GM19043 (cell line): ENCODE measurements at regions not wholly inside any gene's neighbourhood (a gene's known extent, or its start where the extent isn't known, plus 50 kb on each side); places are given as distances from the start of the nearest gene placed in this dataset.

Source experiments
- ATAC-seq: cut with Tn5 transposase; IDR thresholded peaks from one replicate; pipeline ENCODE4 v1.9.1; 2021; ENCODE audit warnings: low read depth; ENCODE audit not compliant: unreplicated experiment

GRCh38 chr15:46461416-46461815, 826.6 kb downstream of the SQOR start:
- ATAC-seq = no peak

GRCh38 chr15:46467041-46467440, 832.2 kb downstream of the SQOR start:
- no peak for ATAC-seq

GRCh38 chr15:46471096-46471495, 836.3 kb downstream of the SQOR start:
- no peak for ATAC-seq

DNA sequence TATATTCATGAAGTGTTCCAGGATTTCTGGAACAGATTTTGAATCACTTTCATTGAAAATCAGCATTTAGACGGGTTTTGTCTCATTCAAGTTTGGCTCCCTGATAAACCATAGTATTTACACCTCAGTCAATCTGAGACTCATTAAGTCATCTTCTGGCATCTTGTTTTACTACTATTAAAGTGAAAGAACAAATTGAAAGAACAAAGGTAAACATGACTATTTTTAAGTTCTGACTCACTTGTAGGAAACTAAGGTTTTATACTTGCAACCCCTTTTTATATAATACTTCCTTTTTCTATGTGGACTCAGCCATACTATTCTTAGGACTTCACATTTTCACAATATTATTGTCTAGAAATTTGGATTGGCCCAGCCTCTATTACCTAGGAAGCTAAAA, 854.4 kb downstream of the SQOR start:
- no peak for ATAC-seq

- ATAC-seq = no peak
Observed at GRCh38 chr15:46496491-46497115, 861.8 kb downstream of the SQOR start.

- no peak for ATAC-seq
Observed at GRCh38 chr15:46502667-46503066, 867.8 kb downstream of the SQOR start.

DNA sequence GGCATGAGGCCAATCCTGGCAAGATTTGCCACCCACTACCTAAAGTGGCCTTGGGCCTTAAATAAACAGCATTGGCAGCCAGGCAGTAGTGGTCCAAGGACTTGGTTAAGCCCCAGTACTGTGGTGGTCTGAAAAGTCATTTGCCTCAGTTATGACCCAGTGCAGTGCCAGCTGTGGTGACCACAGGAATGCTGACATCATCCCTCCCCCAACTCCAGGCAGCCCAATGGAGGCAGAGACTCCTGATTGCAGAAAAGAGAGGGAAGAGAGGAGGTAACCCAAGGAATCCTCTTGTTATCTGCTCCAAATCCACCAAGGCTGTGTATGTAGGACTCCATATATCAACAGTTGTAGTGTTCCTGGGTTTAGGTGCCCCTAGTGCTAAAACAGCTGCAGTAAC, 883.6 kb downstream of the SQOR start:
- ATAC-seq = no peak

- ATAC-seq = no peak
Observed at GRCh38 chr15:46523701-46524100, 888.9 kb downstream of the SQOR start.

GRCh38 chr15:46525984-46526725, 891.3 kb downstream of the SQOR start:
- no peak for ATAC-seq

GRCh38 chr15:46526726-46527110, 891.9 kb downstream of the SQOR start:
- no peak for ATAC-seq

- no peak for ATAC-seq
Observed at GRCh38 chr15:46543626-46544025, 908.8 kb downstream of the SQOR start.

GRCh38 chr15:46548989-46549388, 914.2 kb downstream of the SQOR start:
- ATAC-seq = no peak

DNA sequence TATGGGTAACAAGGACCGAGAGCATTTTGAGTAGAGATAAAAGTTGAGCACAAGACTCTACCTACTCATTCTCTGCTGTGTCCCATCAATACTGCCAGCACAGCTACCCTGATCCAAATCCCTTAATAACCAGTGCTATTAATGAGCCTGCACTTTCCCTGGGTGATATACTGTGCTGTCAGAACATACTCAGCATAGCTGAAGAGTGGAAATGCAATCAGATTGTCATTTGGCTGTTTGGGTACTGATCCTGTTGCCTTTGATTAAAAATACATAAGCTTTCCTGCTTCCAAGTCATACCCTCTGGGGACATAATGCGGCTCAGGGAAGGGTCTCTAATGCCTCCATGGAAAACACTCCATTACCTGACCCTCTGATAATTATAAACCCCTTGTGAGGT, 917.5 kb downstream of the SQOR start:
- ATAC-seq = no peak

GRCh38 chr15:46555547-46555946, 920.7 kb downstream of the SQOR start:
- no peak for ATAC-seq

- ATAC-seq = no peak
Observed at GRCh38 chr15:46556010-46556409, 921.2 kb downstream of the SQOR start.

- ATAC-seq = no peak
Observed at GRCh38 chr15:46556559-46557379, 921.9 kb downstream of the SQOR start.

- ATAC-seq = no peak
Observed at GRCh38 chr15:46567968-46568367, 933.1 kb downstream of the SQOR start.

DNA sequence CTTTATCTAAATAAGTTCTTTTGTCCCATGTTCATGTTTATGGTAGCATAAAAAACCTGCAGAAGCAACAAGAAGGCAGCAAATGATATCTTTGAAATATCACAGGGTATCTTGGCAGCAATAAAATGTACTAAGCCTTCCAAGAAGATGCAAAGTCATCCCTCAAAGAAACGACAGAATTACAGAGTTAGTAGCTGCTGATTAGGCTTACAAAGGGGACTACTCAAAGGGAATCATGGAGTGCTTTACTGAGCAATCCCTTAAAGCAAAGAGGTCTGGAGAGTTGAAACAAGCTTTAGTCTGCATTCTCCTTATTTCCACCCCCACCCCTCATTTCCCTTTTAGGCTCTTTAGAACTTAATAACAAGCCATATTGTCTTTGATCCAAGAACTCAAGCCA, 935.0 kb downstream of the SQOR start:
- no peak for ATAC-seq

GRCh38 chr15:46576646-46577395, 942.0 kb downstream of the SQOR start:
- no peak for ATAC-seq

DNA sequence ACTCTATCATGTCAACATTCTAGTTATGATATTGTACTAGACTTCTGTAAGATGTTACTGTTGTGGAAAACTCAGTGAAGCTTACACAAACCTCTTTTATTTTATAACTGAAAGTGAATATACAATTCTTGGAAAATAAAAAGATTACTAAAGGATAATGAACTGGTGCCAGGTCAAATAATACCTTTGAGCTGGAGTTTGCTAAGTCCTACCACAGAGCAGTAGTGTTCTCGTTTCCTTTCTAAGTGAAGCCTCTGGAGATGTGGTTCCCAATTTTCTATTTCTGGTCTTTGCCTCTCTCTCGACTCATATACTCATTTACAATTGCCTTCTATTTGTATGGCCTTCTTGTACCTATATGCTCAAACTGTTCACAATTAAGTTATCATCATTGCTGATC, 942.9 kb downstream of the SQOR start:
- ATAC-seq = no peak

- no peak for ATAC-seq
Observed at GRCh38 chr15:46580487-46580886, 945.7 kb downstream of the SQOR start.
